Endothelial cell of umbilical vein (primary cell): ENCODE measurements at regions not wholly inside any gene's neighbourhood (a gene's known extent, or its start where the extent isn't known, plus 50 kb on each side); places are given as distances from the start of the nearest gene placed in this dataset.

Experiments
- EZH2 ChIP-seq: IDR thresholded peaks from 2 replicates; pipeline ENCODE4 v1.6.1; 2012; ENCODE audit warnings: borderline replicate concordance, low read depth, mild to moderate bottlenecking, moderate library complexity, low read length, inconsistent platforms; ENCODE audit not compliant: severe bottlenecking
- GATA2 ChIP-seq: IDR thresholded peaks from 2 replicates; pipeline ENCODE4 v1.7.0; 2011; ENCODE audit warnings: low read depth, mild to moderate bottlenecking, moderate library complexity, mixed read lengths, low read length; ENCODE audit not compliant: insufficient read length, insufficient read depth
- JUN ChIP-seq: IDR thresholded peaks from 2 replicates; pipeline ENCODE4 v1.6.1; 2011; ENCODE audit warnings: borderline replicate concordance, low read depth; ENCODE audit not compliant: insufficient read length, insufficient read depth
- MYC ChIP-seq: IDR thresholded peaks from one replicate; pipeline ENCODE4 v1.6.1; 2011; ENCODE audit warnings: mild to moderate bottlenecking, low read depth, low read length
- POLR2A ChIP-seq: IDR thresholded peaks from 2 replicates; pipeline ENCODE4 v1.6.1; 2012; ENCODE audit warnings: low read depth, mild to moderate bottlenecking, control low read depth, low read length
- POLR2AphosphoS5 ChIP-seq: IDR thresholded peaks from 2 replicates; pipeline ENCODE4 v1.6.1; 2012; ENCODE audit warnings: low read depth, mild to moderate bottlenecking, control low read depth, low read length, moderate library complexity; ENCODE audit not compliant: insufficient read depth
- TF ChIP-seq, protein P1 (sequence below), 2 donors: IDR thresholded peaks; 1 replicate in 1 of 2; 2 replicates in 1 of 2; pipeline ENCODE4 v1.5.1; 2011; ENCODE audit warnings: low read length in 2 of 2, mild to moderate bottlenecking in 2 of 2, moderate library complexity in 2 of 2, control low read depth in 1 of 2, inconsistent platforms in 1 of 2, low read depth in 1 of 2; ENCODE audit not compliant: insufficient read depth in 1 of 2; ENCODE audit errors: extremely low read depth in 1 of 2
- TF ChIP-seq, protein P2 (sequence below): IDR thresholded peaks from 2 replicates; pipeline ENCODE4 v1.6.1; 2011; ENCODE audit not compliant: insufficient read depth, insufficient read length

GRCh38 chr16:59305850-59306249, 571.7 kb upstream of the GOT2 start:
- TF ChIP-seq, protein P1, sequence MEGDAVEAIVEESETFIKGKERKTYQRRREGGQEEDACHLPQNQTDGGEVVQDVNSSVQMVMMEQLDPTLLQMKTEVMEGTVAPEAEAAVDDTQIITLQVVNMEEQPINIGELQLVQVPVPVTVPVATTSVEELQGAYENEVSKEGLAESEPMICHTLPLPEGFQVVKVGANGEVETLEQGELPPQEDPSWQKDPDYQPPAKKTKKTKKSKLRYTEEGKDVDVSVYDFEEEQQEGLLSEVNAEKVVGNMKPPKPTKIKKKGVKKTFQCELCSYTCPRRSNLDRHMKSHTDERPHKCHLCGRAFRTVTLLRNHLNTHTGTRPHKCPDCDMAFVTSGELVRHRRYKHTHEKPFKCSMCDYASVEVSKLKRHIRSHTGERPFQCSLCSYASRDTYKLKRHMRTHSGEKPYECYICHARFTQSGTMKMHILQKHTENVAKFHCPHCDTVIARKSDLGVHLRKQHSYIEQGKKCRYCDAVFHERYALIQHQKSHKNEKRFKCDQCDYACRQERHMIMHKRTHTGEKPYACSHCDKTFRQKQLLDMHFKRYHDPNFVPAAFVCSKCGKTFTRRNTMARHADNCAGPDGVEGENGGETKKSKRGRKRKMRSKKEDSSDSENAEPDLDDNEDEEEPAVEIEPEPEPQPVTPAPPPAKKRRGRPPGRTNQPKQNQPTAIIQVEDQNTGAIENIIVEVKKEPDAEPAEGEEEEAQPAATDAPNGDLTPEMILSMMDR (IDR thresholded peaks at IDR 0.05; ENCODE audit: extremely low read depth in 1 of 2, insufficient read depth in 1 of 2, low read depth in 1 of 2, low read length in 2 of 2) = no peak
- TF ChIP-seq POLR2A (no peak), EZH2 (no peak), JUN (no peak), POLR2AphosphoS5 (no peak), GATA2 (no peak), MYC (no peak)
- TF ChIP-seq, protein P2, sequence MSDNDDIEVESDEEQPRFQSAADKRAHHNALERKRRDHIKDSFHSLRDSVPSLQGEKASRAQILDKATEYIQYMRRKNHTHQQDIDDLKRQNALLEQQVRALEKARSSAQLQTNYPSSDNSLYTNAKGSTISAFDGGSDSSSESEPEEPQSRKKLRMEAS = no peak
